Type B pancreatic cell (in vitro differentiated cells): ENCODE measurements at regions not wholly inside any gene's neighbourhood (a gene's known extent, or its start where the extent isn't known, plus 50 kb on each side); places are given as distances from the start of the nearest gene placed in this dataset.

ENCODE experiments used
- DNase-seq: peaks from one replicate; pipeline ENCODE4 v3.0.0; 2021; ENCODE audit warnings: mixed read lengths; ENCODE audit not compliant: unreplicated experiment; ENCODE audit errors: extremely low spot score
- H3K27ac Mint-ChIP-seq: 2 replicates; pipeline ENCODE4 v1.8.0; 2021; ENCODE audit warnings: mild to moderate bottlenecking, mixed read lengths
- H3K27me3 Mint-ChIP-seq: 2 replicates; pipeline ENCODE4 v1.8.0; 2021; ENCODE audit warnings: mixed read lengths
- H3K36me3 Mint-ChIP-seq: 2 replicates; pipeline ENCODE4 v1.8.0; 2021; ENCODE audit warnings: mixed read lengths
- H3K4me1 Mint-ChIP-seq: one replicate; pipeline ENCODE4 v1.8.0; 2021; ENCODE audit warnings: mixed read lengths; ENCODE audit not compliant: unreplicated experiment
- H3K4me3 Mint-ChIP-seq: 2 replicates; pipeline ENCODE4 v1.8.0; 2021; ENCODE audit warnings: mild to moderate bottlenecking, mixed read lengths
- H3K9me3 Mint-ChIP-seq: 2 replicates; pipeline ENCODE4 v1.8.0; 2021; ENCODE audit warnings: mixed read lengths
- TF ChIP-seq, protein P1 (sequence below): fragments of 200-600 bp; sonication (generic); conservative IDR thresholded peaks from 2 replicates; pipeline ENCODE4 v1.5.0; 2021; ENCODE audit warnings: antibody characterized with exemption, mild to moderate bottlenecking

GRCh38 chr5:67672636-67673035 lies 476.0 kb upstream of the CD180 start:
- DNase-seq = no peak
- Mint-ChIP-seq H3K27ac (no peak overlapping the region), H3K4me1 (peaks cover 1% of the 10 kb centered on the region), H3K4me3 (no peak overlapping the region), H3K36me3 (no peaks in the 10 kb centered on the region), H3K9me3 (no peaks in the 10 kb centered on the region), H3K27me3 (peaks cover 1% of the 10 kb centered on the region)
- TF ChIP-seq, protein P1, sequence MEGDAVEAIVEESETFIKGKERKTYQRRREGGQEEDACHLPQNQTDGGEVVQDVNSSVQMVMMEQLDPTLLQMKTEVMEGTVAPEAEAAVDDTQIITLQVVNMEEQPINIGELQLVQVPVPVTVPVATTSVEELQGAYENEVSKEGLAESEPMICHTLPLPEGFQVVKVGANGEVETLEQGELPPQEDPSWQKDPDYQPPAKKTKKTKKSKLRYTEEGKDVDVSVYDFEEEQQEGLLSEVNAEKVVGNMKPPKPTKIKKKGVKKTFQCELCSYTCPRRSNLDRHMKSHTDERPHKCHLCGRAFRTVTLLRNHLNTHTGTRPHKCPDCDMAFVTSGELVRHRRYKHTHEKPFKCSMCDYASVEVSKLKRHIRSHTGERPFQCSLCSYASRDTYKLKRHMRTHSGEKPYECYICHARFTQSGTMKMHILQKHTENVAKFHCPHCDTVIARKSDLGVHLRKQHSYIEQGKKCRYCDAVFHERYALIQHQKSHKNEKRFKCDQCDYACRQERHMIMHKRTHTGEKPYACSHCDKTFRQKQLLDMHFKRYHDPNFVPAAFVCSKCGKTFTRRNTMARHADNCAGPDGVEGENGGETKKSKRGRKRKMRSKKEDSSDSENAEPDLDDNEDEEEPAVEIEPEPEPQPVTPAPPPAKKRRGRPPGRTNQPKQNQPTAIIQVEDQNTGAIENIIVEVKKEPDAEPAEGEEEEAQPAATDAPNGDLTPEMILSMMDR = no peak

DNA sequence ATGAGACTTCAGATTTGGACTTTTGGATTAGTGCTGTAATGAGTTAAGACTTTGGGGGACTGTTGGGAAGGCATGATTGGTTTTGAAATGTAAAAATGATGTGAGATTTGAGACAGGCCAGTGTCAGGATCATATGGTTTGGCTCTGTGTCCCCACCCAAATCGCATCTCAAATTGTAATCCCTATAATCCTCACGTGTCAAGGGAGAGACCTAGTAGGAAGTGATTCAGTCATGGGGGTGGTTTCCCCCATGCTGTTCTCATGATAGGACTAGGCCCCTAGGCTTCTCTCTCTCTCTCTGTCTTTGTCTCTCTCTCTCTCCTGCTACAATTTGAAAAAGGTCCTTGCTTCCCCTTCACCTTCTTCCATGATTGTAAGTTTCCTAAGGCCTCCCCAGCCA lies 473.3 kb upstream of the CD180 start:
- Mint-ChIP-seq H3K4me1 (no peaks in the 10 kb centered on the region), H3K4me3 (no peak overlapping the region), H3K27ac (no peak overlapping the region), H3K36me3 (peaks cover 7% of the 10 kb centered on the region), H3K9me3 (peaks cover 10% of the 10 kb centered on the region), H3K27me3 (no peaks in the 10 kb centered on the region)
- DNase-seq = no peak
- TF ChIP-seq, protein P1 = no peak

GRCh38 chr5:67660149-67660548 lies 463.6 kb upstream of the CD180 start:
- Mint-ChIP-seq H3K4me1 (no peaks in the 10 kb centered on the region), H3K4me3 (no peak overlapping the region), H3K9me3 (no peaks in the 10 kb centered on the region), H3K27ac (no peak overlapping the region), H3K27me3 (no peaks in the 10 kb centered on the region), H3K36me3 (no peaks in the 10 kb centered on the region)
- DNase-seq = no peak
- TF ChIP-seq, protein P1 = no peak

GRCh38 chr5:67659288-67659687 lies 462.7 kb upstream of the CD180 start:
- TF ChIP-seq, protein P1 = no peak
- DNase-seq = no peak
- Mint-ChIP-seq H3K9me3 (no peaks in the 10 kb centered on the region), H3K36me3 (no peaks in the 10 kb centered on the region), H3K27ac (no peak overlapping the region), H3K4me1 (no peaks in the 10 kb centered on the region), H3K27me3 (no peaks in the 10 kb centered on the region), H3K4me3 (no peak overlapping the region)

DNA sequence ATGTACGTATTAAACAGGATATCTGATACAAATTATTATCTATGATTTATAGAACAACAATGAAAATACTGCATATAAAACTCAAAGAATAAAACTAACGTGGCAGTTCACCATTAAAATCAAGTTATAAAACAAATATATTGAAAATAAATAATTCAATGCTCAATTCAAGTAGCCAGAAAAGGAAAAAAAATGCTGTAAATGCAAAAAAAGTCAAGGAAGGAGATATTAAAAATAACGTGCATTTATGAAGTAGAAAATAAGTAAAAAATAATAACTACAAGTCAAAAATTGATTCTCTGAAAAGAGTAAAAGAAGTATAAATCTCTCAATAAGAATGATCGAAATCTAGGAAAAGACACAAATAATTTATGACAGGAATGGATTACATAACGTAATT lies 460.5 kb upstream of the CD180 start:
- TF ChIP-seq, protein P1 = no peak
- Mint-ChIP-seq H3K4me3 (no peak overlapping the region), H3K4me1 (no peaks in the 10 kb centered on the region), H3K9me3 (no peaks in the 10 kb centered on the region), H3K27me3 (no peaks in the 10 kb centered on the region), H3K27ac (no peak overlapping the region), H3K36me3 (no peaks in the 10 kb centered on the region)
- DNase-seq = no peak

DNA sequence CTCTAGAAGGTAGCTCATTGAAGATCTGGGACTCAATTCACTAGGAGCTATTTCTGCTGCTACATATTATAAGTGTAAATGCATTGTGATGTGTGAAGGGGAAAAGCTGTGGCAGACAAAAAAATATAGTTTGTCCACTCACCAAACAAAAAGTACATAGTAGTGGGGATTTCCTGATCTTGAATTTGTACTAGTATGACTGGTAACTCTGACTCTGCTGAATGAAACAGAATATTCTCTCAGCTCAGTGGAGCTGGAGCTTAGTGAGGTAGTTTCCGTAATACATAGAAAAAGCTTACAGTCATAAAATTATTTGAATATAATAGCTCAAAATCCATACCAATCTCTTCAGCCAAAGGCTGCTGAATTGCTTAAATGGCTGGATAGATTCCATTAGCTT lies 455.6 kb upstream of the CD180 start:
- H3K27me3 Mint-ChIP-seq = no peaks in the 10 kb centered on the region
- TF ChIP-seq, protein P1 = no peak
- no peak overlapping the region for H3K4me3 Mint-ChIP-seq
- H3K36me3 Mint-ChIP-seq = no peaks in the 10 kb centered on the region
- peaks cover 15% of the 10 kb centered on the region for H3K4me1 Mint-ChIP-seq
- no peak for DNase-seq
- H3K9me3 Mint-ChIP-seq = no peaks in the 10 kb centered on the region
- no peak overlapping the region for H3K27ac Mint-ChIP-seq
